Glutamatergic neuron (in vitro differentiated cells): ENCODE measurements at regions not wholly inside any gene's neighbourhood (a gene's known extent, or its start where the extent isn't known, plus 50 kb on each side); places are given as distances from the start of the nearest gene placed in this dataset.

Source experiments
- DNase-seq: peaks from one replicate; pipeline ENCODE4 v3.0.0; 2022
- H3K27ac Mint-ChIP-seq: one replicate; pipeline ENCODE4 v1.8.0; 2020; ENCODE audit warnings: mild to moderate bottlenecking, mixed read lengths, inconsistent platforms; ENCODE audit not compliant: unreplicated experiment
- H3K27me3 Mint-ChIP-seq: one replicate; pipeline ENCODE4 v1.8.0; 2020; ENCODE audit warnings: mild to moderate bottlenecking, moderate library complexity, mixed read lengths, inconsistent platforms; ENCODE audit not compliant: unreplicated experiment
- H3K36me3 Mint-ChIP-seq: one replicate; pipeline ENCODE4 v1.8.0; 2020; ENCODE audit warnings: mild to moderate bottlenecking, mixed read lengths, inconsistent platforms; ENCODE audit not compliant: unreplicated experiment
- H3K4me1 Mint-ChIP-seq: one replicate; pipeline ENCODE4 v1.8.0; 2020; ENCODE audit warnings: mild to moderate bottlenecking, low read depth, mixed read lengths, inconsistent platforms; ENCODE audit not compliant: unreplicated experiment
- H3K4me3 Mint-ChIP-seq: one replicate; pipeline ENCODE4 v1.8.0; 2020; ENCODE audit warnings: mild to moderate bottlenecking, mixed read lengths, inconsistent platforms; ENCODE audit not compliant: unreplicated experiment
- H3K9me3 Mint-ChIP-seq: one replicate; pipeline ENCODE4 v1.8.0; 2020; ENCODE audit warnings: mild to moderate bottlenecking, moderate library complexity, mixed read lengths, inconsistent platforms; ENCODE audit not compliant: unreplicated experiment
- CTCF ChIP-seq: fragments of 200-600 bp; sonication (generic); IDR thresholded peaks from one replicate; pipeline ENCODE4 v1.5.0; 2021; ENCODE audit not compliant: partially characterized antibody, unreplicated experiment

DNA sequence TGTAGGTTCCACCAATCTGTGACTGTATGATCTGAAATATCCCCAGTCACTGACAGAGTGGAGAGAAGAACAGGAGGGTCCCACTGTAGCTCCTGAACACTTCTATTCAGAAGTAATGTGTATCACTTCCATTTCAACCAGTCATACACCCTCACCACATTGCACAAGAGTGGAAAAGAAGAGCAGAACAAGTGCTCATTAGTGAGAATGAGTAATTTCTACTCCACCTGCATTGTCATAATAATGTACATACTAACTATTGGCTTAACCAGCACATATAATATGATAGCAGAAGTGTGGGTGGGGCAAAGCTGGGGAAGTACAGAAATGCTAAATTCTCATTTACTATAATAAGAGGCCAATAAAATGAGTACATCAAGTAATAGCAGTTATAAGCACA is 342.7 kb downstream of the LMO7 start:
- Mint-ChIP-seq H3K27me3 (no peaks in the 10 kb centered on the region), H3K36me3 (no peaks in the 10 kb centered on the region), H3K4me1 (no peaks in the 10 kb centered on the region), H3K4me3 (no peak overlapping the region), H3K9me3 (no peaks in the 10 kb centered on the region), H3K27ac (no peak overlapping the region)
- DNase-seq: no peak
- no peak for TF ChIP-seq CTCF

GRCh38 chr13:75968103-75968838 is 332.1 kb downstream of the LMO7 start:
- DNase-seq: no peak
- Mint-ChIP-seq H3K27ac (no peak overlapping the region), H3K9me3 (peaks cover 3% of the 10 kb centered on the region), H3K27me3 (no peaks in the 10 kb centered on the region), H3K36me3 (no peaks in the 10 kb centered on the region), H3K4me3 (no peak overlapping the region), H3K4me1 (no peaks in the 10 kb centered on the region)
- TF ChIP-seq CTCF: no peak

DNA sequence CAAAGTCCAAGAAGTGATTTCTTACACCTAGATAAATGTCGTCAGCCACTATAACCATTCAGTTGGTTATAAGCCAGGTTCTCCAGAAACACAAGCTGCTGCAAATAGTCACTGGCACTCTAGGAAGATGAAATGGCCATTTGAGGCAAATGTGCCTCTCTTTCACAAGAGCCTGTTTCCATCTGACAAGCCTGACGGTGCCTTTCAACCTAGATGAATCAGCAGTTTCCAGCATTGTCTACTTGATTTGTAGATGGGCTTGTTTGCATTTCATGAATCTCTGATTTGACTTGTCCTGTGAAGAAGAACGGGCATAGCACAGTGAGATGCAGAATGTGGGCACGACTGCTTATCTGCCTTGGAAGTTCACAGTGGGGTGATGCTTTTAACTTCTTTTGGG is 327.2 kb downstream of the LMO7 start:
- no peak overlapping the region for H3K27ac Mint-ChIP-seq
- DNase-seq: no peak
- TF ChIP-seq CTCF: no peak

GRCh38 chr13:75961911-75962310 is 325.8 kb downstream of the LMO7 start:
- no peak overlapping the region for H3K27ac Mint-ChIP-seq
- peaks cover 5% of the 10 kb centered on the region for H3K9me3 Mint-ChIP-seq
- no peak overlapping the region for H3K4me3 Mint-ChIP-seq
- DNase-seq: no peak
- H3K36me3 Mint-ChIP-seq: no peaks in the 10 kb centered on the region
- peaks cover 2% of the 10 kb centered on the region for H3K27me3 Mint-ChIP-seq
- TF ChIP-seq CTCF: no peak
- peaks cover 8% of the 10 kb centered on the region for H3K4me1 Mint-ChIP-seq

More for the DNA sequence above, 327.2 kb downstream of the LMO7 start:
- no peak overlapping the region for H3K4me3 Mint-ChIP-seq
- H3K36me3 Mint-ChIP-seq: no peaks in the 10 kb centered on the region
- H3K4me1 Mint-ChIP-seq: peaks cover 8% of the 10 kb centered on the region
- peaks cover 5% of the 10 kb centered on the region for H3K9me3 Mint-ChIP-seq
- H3K27me3 Mint-ChIP-seq: peaks cover 2% of the 10 kb centered on the region

GRCh38 chr13:75960538-75960994 is 324.4 kb downstream of the LMO7 start:
- Mint-ChIP-seq H3K4me3 (no peak overlapping the region), H3K4me1 (peaks cover 8% of the 10 kb centered on the region), H3K27me3 (peaks cover 2% of the 10 kb centered on the region), H3K9me3 (peaks cover 5% of the 10 kb centered on the region), H3K36me3 (no peaks in the 10 kb centered on the region), H3K27ac (no peak overlapping the region)
- no peak for TF ChIP-seq CTCF
- no peak for DNase-seq
